Neural progenitor cell (in vitro differentiated cells): ENCODE measurements at regions not wholly inside any gene's neighbourhood (a gene's known extent, or its start where the extent isn't known, plus 50 kb on each side); places are given as distances from the start of the nearest gene placed in this dataset.

Experiments
- EZH2 ChIP-seq: fragments of 200-600 bp; sonication (generic); IDR thresholded peaks from 2 replicates; pipeline ENCODE4 v1.6.1; 2017; ENCODE audit warnings: antibody characterized with exemption, mild to moderate bottlenecking, moderate library complexity
- EZH2phosphoT487 ChIP-seq: fragments of 200-600 bp; sonication (generic); IDR thresholded peaks from 2 replicates; pipeline ENCODE4 v1.6.1; 2017; ENCODE audit warnings: antibody characterized with exemption

DNA sequence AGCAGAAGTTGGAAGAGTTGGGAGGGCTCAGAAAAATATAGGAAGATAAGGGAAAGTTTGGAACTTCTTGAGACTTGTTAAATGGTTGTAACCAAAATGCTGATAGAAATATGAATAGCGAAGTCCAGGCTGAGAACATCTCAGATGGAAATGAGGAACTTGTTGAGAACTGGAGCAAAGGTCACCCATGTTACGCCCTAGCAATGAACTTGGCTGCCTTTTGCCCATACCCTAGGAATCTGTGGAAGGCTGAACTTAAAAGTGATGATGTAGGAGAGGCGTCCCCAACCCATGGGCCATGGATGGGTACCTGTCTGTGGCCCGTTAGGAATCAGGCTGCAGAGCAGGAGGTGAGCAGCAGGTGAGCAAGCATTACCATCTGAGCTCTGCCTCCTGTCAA, 347.8 kb downstream of the ARL4A start:
- TF ChIP-seq EZH2 = no peak
- no peak for TF ChIP-seq EZH2phosphoT487
